ENCODE measurements at regions not wholly inside any gene's neighbourhood (a gene's known extent, or its start where the extent isn't known, plus 50 kb on each side); places are given as distances from the start of the nearest gene placed in this dataset.

- H3K36me3 ChIP-seq (ENCODE audit: insufficient read depth, low read length), result no peaks in the 10 kb centered on the region
- H4K20me1 ChIP-seq (ENCODE audit: insufficient read depth, low read length), result no peaks in the 10 kb centered on the region
- H3K79me2 ChIP-seq (ENCODE audit: insufficient read depth, low read length), result no peaks in the 10 kb centered on the region
- H3K9ac ChIP-seq (ENCODE audit: low read depth, low read length), result no peak overlapping the region
- H3K27me3 ChIP-seq (ENCODE audit: insufficient read depth, low read length, poor library complexity), result no peaks in the 10 kb centered on the region
- DNase-seq (no peak), ATAC-seq (ENCODE audit: insufficient read depth, low read depth) (no peak)
- no peaks in the 10 kb centered on the region for H3K4me1 ChIP-seq (ENCODE audit: insufficient read depth, low read length)
- no peak overlapping the region for H3K4me3 ChIP-seq (ENCODE audit: low read depth in 1 of 2, low read length in 2 of 2)
- H3K4me2 ChIP-seq (ENCODE audit: insufficient read depth, low read length), result no peak overlapping the region
- TF ChIP-seq CTCF (IDR thresholded peaks at IDR 0.05; ENCODE audit: borderline replicate concordance, extremely low read depth, low read length, poor library complexity, severe bottlenecking), result no peak
- no peak for TF ChIP-seq EZH2 (IDR thresholded peaks at IDR 0.05; ENCODE audit: borderline replicate concordance, low read depth, low read length, severe bottlenecking)
- no peak overlapping the region for H2AFZ ChIP-seq (ENCODE audit: low read depth, low read length)
- no peaks in the 10 kb centered on the region for H3K9me3 ChIP-seq (ENCODE audit: insufficient read depth, low read length, severe bottlenecking)
- H3K27ac ChIP-seq (ENCODE audit: low read length), result no peak overlapping the region
Observed at GRCh38 chr20:6421321-6422248, 298.8 kb upstream of the FERMT1 start.

GRCh38 chr20:6420336-6420735, 297.5 kb upstream of the FERMT1 start:
- Histone ChIP-seq H2AFZ (ENCODE audit: low read depth, low read length) (no peak overlapping the region), H3K27me3 (ENCODE audit: insufficient read depth, low read length, poor library complexity) (no peaks in the 10 kb centered on the region), H3K79me2 (ENCODE audit: insufficient read depth, low read length) (no peaks in the 10 kb centered on the region), H3K27ac (ENCODE audit: low read length) (no peak overlapping the region), H3K36me3 (ENCODE audit: insufficient read depth, low read length) (no peaks in the 10 kb centered on the region), H3K4me1 (ENCODE audit: insufficient read depth, low read length) (no peaks in the 10 kb centered on the region), H3K9me3 (ENCODE audit: insufficient read depth, low read length, severe bottlenecking) (no peaks in the 10 kb centered on the region), H3K4me3 (ENCODE audit: low read depth in 1 of 2, low read length in 2 of 2) (no peak overlapping the region), H3K9ac (ENCODE audit: low read depth, low read length) (no peak overlapping the region), H4K20me1 (ENCODE audit: insufficient read depth, low read length) (no peaks in the 10 kb centered on the region), H3K4me2 (ENCODE audit: insufficient read depth, low read length) (no peak overlapping the region)
- no peak for DNase-seq
- no peak for TF ChIP-seq CTCF (IDR thresholded peaks at IDR 0.05; ENCODE audit: borderline replicate concordance, extremely low read depth, low read length, poor library complexity, severe bottlenecking)
- no peak for TF ChIP-seq EZH2 (IDR thresholded peaks at IDR 0.05; ENCODE audit: borderline replicate concordance, low read depth, low read length, severe bottlenecking)
- no peak for ATAC-seq (ENCODE audit: insufficient read depth, low read depth)

DNA sequence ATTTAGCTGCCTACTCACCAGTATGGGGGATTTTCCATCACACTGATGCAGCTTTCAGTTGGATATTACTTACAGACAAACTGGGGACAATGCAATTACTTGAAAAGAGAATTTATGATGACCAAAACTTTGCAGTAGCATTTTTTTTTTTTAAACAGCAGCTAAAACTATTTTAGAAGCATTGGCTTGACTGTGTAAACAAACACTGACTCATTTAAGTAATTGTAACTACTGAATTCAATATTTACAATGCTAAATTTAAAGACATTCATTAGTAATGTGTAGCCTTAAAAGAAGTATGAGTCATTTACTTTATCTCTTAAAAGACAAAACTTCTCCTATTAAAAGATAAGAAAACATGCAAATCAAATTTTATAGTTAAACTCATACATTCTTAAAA, 295.9 kb upstream of the FERMT1 start:
- H3K4me3 ChIP-seq (ENCODE audit: low read depth in 1 of 2, low read length in 2 of 2), result no peak overlapping the region
- H3K36me3 ChIP-seq (ENCODE audit: insufficient read depth, low read length), result no peaks in the 10 kb centered on the region
- DNase-seq (no peak), ATAC-seq (ENCODE audit: insufficient read depth, low read depth) (no peak)
- H3K27me3 ChIP-seq (ENCODE audit: insufficient read depth, low read length, poor library complexity), result no peaks in the 10 kb centered on the region
- H3K9me3 ChIP-seq (ENCODE audit: insufficient read depth, low read length, severe bottlenecking), result no peaks in the 10 kb centered on the region
- H4K20me1 ChIP-seq (ENCODE audit: insufficient read depth, low read length), result no peaks in the 10 kb centered on the region
- no peak overlapping the region for H3K9ac ChIP-seq (ENCODE audit: low read depth, low read length)
- no peaks in the 10 kb centered on the region for H3K4me1 ChIP-seq (ENCODE audit: insufficient read depth, low read length)
- H2AFZ ChIP-seq (ENCODE audit: low read depth, low read length), result no peak overlapping the region
- no peak overlapping the region for H3K4me2 ChIP-seq (ENCODE audit: insufficient read depth, low read length)
- H3K27ac ChIP-seq (ENCODE audit: low read length), result no peak overlapping the region
- TF ChIP-seq CTCF (IDR thresholded peaks at IDR 0.05; ENCODE audit: borderline replicate concordance, extremely low read depth, low read length, poor library complexity, severe bottlenecking) (no peak), EZH2 (IDR thresholded peaks at IDR 0.05; ENCODE audit: borderline replicate concordance, low read depth, low read length, severe bottlenecking) (no peak)
- H3K79me2 ChIP-seq (ENCODE audit: insufficient read depth, low read length), result no peaks in the 10 kb centered on the region

All from DND-41 (cell line).